WTC11 (cell line): ENCODE measurements at regions not wholly inside any gene's neighbourhood (a gene's known extent, or its start where the extent isn't known, plus 50 kb on each side); places are given as distances from the start of the nearest gene placed in this dataset.

Experiments
- ATAC-seq: fragments of 200-7000 bp; cut with Tn5 transposase; 2 replicates; pipeline ENCODE4 v1.10.0; 2021; ENCODE audit warnings: mild to moderate bottlenecking, moderate library complexity
- CTCF ChIA-PET: fragments of 300-600 bp; sonication (Branson Sonifier 250); formaldehyde crosslinking; loops from one replicate; lab custom pipeline; 2021; ENCODE audit warnings: antibody characterized with exemption; lab: Charles Lee
- POLR2A ChIA-PET: fragments of 350-600 bp; sonication (Branson Sonifier 250); formaldehyde crosslinking; loops from one replicate; lab custom pipeline; 2021; ENCODE audit warnings: antibody characterized with exemption; lab: Charles Lee
- DNase-seq: peaks from one replicate; pipeline ENCODE4 v3.0.0; 2021; ENCODE audit warnings: low spot score
- H3K27ac Mint-ChIP-seq: 2 replicates; pipeline ENCODE4 v1.8.0; 2021; ENCODE audit warnings: mixed read lengths
- H3K27me3 Mint-ChIP-seq: 2 replicates; pipeline ENCODE4 v1.8.0; 2021; ENCODE audit warnings: low read depth, mild to moderate bottlenecking, moderate library complexity, mixed read lengths
- H3K36me3 Mint-ChIP-seq: 2 replicates; pipeline ENCODE4 v1.8.0; 2021; ENCODE audit warnings: mixed read lengths
- H3K4me1 Mint-ChIP-seq: 2 replicates; pipeline ENCODE4 v1.8.0; 2022; ENCODE audit warnings: mixed read lengths
- H3K4me3 Mint-ChIP-seq: 2 replicates; pipeline ENCODE4 v1.8.0; 2021; ENCODE audit warnings: mild to moderate bottlenecking, moderate library complexity, mixed read lengths
- H3K9me3 Mint-ChIP-seq: 2 replicates; pipeline ENCODE4 v1.8.0; 2021; ENCODE audit warnings: mixed read lengths
- ARID4B ChIP-seq: sonication (generic); formaldehyde crosslinking; IDR thresholded peaks from 2 replicates; pipeline ENCODE4 v1.8.0; 2023; ENCODE audit warnings: missing genetic modification reagents, mild to moderate bottlenecking, borderline replicate concordance
- CREB1 ChIP-seq: sonication (generic); formaldehyde crosslinking; IDR thresholded peaks from 2 replicates; pipeline ENCODE4 v1.8.0; 2023; ENCODE audit warnings: mild to moderate bottlenecking, missing genetic modification reagents
- CTCF ChIP-seq: fragments of 200-600 bp; IDR thresholded peaks from 2 replicates; pipeline ENCODE4 v1.8.0; 2022; ENCODE audit warnings: antibody characterized with exemption
- NFE2L1 ChIP-seq: sonication (generic); formaldehyde crosslinking; IDR thresholded peaks from 2 replicates; pipeline ENCODE4 v1.8.1; 2023; ENCODE audit warnings: missing genetic modification reagents
- PREB ChIP-seq: sonication (generic); formaldehyde crosslinking; IDR thresholded peaks from 2 replicates; pipeline ENCODE4 v1.8.1; 2022; ENCODE audit warnings: mild to moderate bottlenecking, missing genetic modification reagents, moderate library complexity, borderline replicate concordance
- RORB ChIP-seq: fragments of 250-450 bp; sonication (Bioruptor Pico); IDR thresholded peaks from 2 replicates; pipeline ENCODE4 v1.9.0; 2021; ENCODE audit warnings: mild to moderate bottlenecking
- SMAD3 ChIP-seq: sonication (generic); formaldehyde crosslinking; IDR thresholded peaks from 2 replicates; pipeline ENCODE4 v1.8.0; 2022; ENCODE audit warnings: missing genetic modification reagents, mild to moderate bottlenecking, borderline replicate concordance
- SP1 ChIP-seq: sonication (generic); formaldehyde crosslinking; conservative IDR thresholded peaks from 2 replicates; pipeline ENCODE4 v1.8.1; 2022; ENCODE audit warnings: missing genetic modification reagents
- USF2 ChIP-seq: sonication (generic); formaldehyde crosslinking; IDR thresholded peaks from 2 replicates; pipeline ENCODE4 v1.8.1; 2023; ENCODE audit warnings: mild to moderate bottlenecking, missing genetic modification reagents, moderate library complexity
- ZNF219 ChIP-seq: sonication (generic); formaldehyde crosslinking; IDR thresholded peaks from 2 replicates; pipeline ENCODE4 v1.8.0; 2023; ENCODE audit warnings: missing genetic modification reagents, mild to moderate bottlenecking, borderline replicate concordance
- TF ChIP-seq, protein P1 (sequence below): sonication (generic); formaldehyde crosslinking; IDR thresholded peaks from 2 replicates; pipeline ENCODE4 v1.8.1; 2022; ENCODE audit warnings: low read depth, mild to moderate bottlenecking, moderate library complexity, missing genetic modification reagents, borderline replicate concordance
- TF ChIP-seq, protein P2 (sequence below): sonication (generic); formaldehyde crosslinking; IDR thresholded peaks from 2 replicates; pipeline ENCODE4 v1.8.0; 2022; ENCODE audit warnings: mild to moderate bottlenecking, missing genetic modification reagents
- TF ChIP-seq, protein P3 (sequence below): fragments of 250-450 bp; sonication (Bioruptor Pico); IDR thresholded peaks from 2 replicates; pipeline ENCODE4 v1.9.0; 2021; ENCODE audit warnings: moderate library complexity, mild to moderate bottlenecking, inconsistent platforms, borderline replicate concordance
- TF ChIP-seq, protein P4 (sequence below): sonication (generic); formaldehyde crosslinking; IDR thresholded peaks from 2 replicates; pipeline ENCODE4 v1.8.1; 2023; ENCODE audit warnings: mild to moderate bottlenecking, missing genetic modification reagents
- TF ChIP-seq, protein P5 (sequence below): fragments of 250-450 bp; sonication (Bioruptor Pico); IDR thresholded peaks from 2 replicates; pipeline ENCODE4 v2.1.2; 2022; ENCODE audit warnings: mild to moderate bottlenecking, moderate library complexity
- TF ChIP-seq, protein P6 (sequence below): sonication (generic); formaldehyde crosslinking; IDR thresholded peaks from 2 replicates; pipeline ENCODE4 v1.8.0; 2022; ENCODE audit warnings: missing genetic modification reagents
- TF ChIP-seq, protein P7 (sequence below): sonication (generic); formaldehyde crosslinking; IDR thresholded peaks from 2 replicates; pipeline ENCODE4 v1.8.1; 2022; ENCODE audit warnings: missing genetic modification reagents, borderline replicate concordance

DNA sequence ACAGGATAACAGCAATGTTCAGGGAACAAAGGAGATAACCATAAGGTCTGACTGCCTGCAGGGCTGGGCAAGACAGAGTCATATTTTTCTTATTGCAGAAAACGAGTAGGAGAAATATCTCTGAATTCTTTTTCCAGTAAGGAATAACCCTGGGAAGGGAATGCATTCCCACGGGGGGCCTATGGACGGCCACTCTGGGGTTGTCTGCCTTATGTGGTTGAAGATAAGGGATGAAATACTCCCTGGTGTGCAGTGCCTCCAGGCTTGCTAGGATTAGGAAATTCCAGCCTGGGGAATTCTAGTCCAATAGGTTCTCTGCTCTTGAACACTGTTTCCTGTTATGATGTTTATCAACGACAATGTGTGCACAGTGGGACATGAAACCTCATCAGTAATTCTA, 185.3 kb upstream of the HSFY2 start:
- ChIA-PET CTCF (no interaction called here), POLR2A (no interaction called here)
- no peaks in the 10 kb centered on the region for H3K27me3 Mint-ChIP-seq
- H3K9me3 Mint-ChIP-seq, result peaks cover 44% of the 10 kb centered on the region
- H3K36me3 Mint-ChIP-seq, result peaks cover 45% of the 10 kb centered on the region
- ATAC-seq (no peak), DNase-seq (no peak)
- peaks cover 22% of the 10 kb centered on the region for H3K4me1 Mint-ChIP-seq
- H3K4me3 Mint-ChIP-seq, result no peak overlapping the region
- H3K27ac Mint-ChIP-seq, result no peak overlapping the region
- TF ChIP-seq, protein P1, sequence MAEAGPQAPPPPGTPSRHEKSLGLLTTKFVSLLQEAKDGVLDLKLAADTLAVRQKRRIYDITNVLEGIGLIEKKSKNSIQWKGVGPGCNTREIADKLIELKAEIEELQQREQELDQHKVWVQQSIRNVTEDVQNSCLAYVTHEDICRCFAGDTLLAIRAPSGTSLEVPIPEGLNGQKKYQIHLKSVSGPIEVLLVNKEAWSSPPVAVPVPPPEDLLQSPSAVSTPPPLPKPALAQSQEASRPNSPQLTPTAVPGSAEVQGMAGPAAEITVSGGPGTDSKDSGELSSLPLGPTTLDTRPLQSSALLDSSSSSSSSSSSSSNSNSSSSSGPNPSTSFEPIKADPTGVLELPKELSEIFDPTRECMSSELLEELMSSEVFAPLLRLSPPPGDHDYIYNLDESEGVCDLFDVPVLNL (CRISPR knock-in tag), result no peak
- TF ChIP-seq CREB1 (CRISPR knock-in tag) (no peak), SMAD3 (CRISPR knock-in tag) (no peak), ZNF219 (CRISPR knock-in tag) (no peak), RORB (CRISPR knock-in tag) (no peak), CTCF (no peak), ARID4B (no peak), USF2 (CRISPR knock-in tag) (no peak), NFE2L1 (CRISPR knock-in tag) (no peak), PREB (CRISPR knock-in tag) (no peak), SP1 (CRISPR knock-in tag) (no peak)
- TF ChIP-seq, protein P2, sequence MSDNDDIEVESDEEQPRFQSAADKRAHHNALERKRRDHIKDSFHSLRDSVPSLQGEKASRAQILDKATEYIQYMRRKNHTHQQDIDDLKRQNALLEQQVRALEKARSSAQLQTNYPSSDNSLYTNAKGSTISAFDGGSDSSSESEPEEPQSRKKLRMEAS (CRISPR knock-in tag), result no peak
- TF ChIP-seq, protein P3, sequence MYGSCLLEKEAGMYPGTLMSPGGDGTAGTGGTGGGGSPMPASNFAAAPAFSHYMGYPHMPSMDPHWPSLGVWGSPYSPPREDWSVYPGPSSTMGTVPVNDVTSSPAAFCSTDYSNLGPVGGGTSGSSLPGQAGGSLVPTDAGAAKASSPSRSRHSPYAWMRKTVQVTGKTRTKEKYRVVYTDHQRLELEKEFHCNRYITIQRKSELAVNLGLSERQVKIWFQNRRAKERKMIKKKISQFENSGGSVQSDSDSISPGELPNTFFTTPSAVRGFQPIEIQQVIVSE (CRISPR knock-in tag), result no peak
- TF ChIP-seq, protein P4, sequence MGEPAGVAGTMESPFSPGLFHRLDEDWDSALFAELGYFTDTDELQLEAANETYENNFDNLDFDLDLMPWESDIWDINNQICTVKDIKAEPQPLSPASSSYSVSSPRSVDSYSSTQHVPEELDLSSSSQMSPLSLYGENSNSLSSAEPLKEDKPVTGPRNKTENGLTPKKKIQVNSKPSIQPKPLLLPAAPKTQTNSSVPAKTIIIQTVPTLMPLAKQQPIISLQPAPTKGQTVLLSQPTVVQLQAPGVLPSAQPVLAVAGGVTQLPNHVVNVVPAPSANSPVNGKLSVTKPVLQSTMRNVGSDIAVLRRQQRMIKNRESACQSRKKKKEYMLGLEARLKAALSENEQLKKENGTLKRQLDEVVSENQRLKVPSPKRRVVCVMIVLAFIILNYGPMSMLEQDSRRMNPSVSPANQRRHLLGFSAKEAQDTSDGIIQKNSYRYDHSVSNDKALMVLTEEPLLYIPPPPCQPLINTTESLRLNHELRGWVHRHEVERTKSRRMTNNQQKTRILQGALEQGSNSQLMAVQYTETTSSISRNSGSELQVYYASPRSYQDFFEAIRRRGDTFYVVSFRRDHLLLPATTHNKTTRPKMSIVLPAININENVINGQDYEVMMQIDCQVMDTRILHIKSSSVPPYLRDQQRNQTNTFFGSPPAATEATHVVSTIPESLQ, result no peak
- TF ChIP-seq, protein P5, sequence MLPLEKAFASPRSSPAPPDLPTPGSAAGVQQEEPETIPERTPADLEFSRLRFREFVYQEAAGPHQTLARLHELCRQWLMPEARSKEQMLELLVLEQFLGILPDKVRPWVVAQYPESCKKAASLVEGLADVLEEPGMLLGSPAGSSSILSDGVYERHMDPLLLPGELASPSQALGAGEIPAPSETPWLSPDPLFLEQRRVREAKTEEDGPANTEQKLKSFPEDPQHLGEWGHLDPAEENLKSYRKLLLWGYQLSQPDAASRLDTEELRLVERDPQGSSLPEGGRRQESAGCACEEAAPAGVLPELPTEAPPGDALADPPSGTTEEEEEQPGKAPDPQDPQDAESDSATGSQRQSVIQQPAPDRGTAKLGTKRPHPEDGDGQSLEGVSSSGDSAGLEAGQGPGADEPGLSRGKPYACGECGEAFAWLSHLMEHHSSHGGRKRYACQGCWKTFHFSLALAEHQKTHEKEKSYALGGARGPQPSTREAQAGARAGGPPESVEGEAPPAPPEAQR (CRISPR knock-in tag), result no peak
- TF ChIP-seq, protein P6, sequence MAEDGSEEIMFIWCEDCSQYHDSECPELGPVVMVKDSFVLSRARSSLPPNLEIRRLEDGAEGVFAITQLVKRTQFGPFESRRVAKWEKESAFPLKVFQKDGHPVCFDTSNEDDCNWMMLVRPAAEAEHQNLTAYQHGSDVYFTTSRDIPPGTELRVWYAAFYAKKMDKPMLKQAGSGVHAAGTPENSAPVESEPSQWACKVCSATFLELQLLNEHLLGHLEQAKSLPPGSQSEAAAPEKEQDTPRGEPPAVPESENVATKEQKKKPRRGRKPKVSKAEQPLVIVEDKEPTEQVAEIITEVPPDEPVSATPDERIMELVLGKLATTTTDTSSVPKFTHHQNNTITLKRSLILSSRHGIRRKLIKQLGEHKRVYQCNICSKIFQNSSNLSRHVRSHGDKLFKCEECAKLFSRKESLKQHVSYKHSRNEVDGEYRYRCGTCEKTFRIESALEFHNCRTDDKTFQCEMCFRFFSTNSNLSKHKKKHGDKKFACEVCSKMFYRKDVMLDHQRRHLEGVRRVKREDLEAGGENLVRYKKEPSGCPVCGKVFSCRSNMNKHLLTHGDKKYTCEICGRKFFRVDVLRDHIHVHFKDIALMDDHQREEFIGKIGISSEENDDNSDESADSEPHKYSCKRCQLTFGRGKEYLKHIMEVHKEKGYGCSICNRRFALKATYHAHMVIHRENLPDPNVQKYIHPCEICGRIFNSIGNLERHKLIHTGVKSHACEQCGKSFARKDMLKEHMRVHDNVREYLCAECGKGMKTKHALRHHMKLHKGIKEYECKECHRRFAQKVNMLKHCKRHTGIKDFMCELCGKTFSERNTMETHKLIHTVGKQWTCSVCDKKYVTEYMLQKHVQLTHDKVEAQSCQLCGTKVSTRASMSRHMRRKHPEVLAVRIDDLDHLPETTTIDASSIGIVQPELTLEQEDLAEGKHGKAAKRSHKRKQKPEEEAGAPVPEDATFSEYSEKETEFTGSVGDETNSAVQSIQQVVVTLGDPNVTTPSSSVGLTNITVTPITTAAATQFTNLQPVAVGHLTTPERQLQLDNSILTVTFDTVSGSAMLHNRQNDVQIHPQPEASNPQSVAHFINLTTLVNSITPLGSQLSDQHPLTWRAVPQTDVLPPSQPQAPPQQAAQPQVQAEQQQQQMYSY (CRISPR knock-in tag), result no peak
- TF ChIP-seq, protein P7, sequence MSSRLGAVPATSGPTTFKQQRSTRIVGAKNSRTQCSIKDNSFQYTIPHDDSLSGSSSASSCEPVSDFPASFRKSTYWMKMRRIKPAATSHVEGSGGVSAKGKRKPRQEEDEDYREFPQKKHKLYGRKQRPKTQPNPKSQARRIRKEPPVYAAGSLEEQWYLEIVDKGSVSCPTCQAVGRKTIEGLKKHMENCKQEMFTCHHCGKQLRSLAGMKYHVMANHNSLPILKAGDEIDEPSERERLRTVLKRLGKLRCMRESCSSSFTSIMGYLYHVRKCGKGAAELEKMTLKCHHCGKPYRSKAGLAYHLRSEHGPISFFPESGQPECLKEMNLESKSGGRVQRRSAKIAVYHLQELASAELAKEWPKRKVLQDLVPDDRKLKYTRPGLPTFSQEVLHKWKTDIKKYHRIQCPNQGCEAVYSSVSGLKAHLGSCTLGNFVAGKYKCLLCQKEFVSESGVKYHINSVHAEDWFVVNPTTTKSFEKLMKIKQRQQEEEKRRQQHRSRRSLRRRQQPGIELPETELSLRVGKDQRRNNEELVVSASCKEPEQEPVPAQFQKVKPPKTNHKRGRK, result no peak
